ENCODE measurements at regions not wholly inside any gene's neighbourhood (a gene's known extent, or its start where the extent isn't known, plus 50 kb on each side); places are given as distances from the start of the nearest gene placed in this dataset.

- CTCF ChIA-PET = no interaction called here
- no peak overlapping the region for H3K27ac ChIP-seq (ENCODE audit: low read depth, low read length)
- no TSS peak for BruUV-seq (replicated peaks)
- no peaks in the 10 kb centered on the region for H3K36me3 ChIP-seq (ENCODE audit: control insufficient read depth in 1 of 2, insufficient read depth in 2 of 2, low read length in 2 of 2)
- H3K27me3 ChIP-seq (ENCODE audit: insufficient read depth, low read length) = no peaks in the 10 kb centered on the region
- no peak overlapping the region for H3K4me3 ChIP-seq (replicated peaks in 1 of 2; ENCODE audit: low read depth in 1 of 2, low read length in 2 of 2)
- no peak overlapping the region for H2AFZ ChIP-seq (ENCODE audit: low read depth, low read length, poor library complexity, severe bottlenecking)
- RAD21 ChIA-PET (ENCODE audit: low non-redundant PET in 1 of 2, low total read pairs in 2 of 2, uncharacterized antibody in 2 of 2, unreplicated experiment in 2 of 2) = no interaction called here
- intact Hi-C loops (cut with micrococcal nuclease) = no loop called here
- ATAC-seq (no peak), DNase-seq (ENCODE audit: low read depth, low spot score) (no peak)
- H3K4me1 ChIP-seq (ENCODE audit: control insufficient read depth in 1 of 2, insufficient read depth in 2 of 2, low read length in 2 of 2) = peaks cover under 1 to 4% of the 10 kb centered on the region in 2 experiments; a peak in 2 of 4 replicates
- H3K9me3 ChIP-seq (ENCODE audit: control insufficient read depth in 1 of 2, insufficient read depth in 1 of 2, low read depth in 1 of 2, low read length in 2 of 2) = no peaks in the 10 kb centered on the region
- POLR2A ChIA-PET = no interaction called here
- H3K4me2 ChIP-seq (ENCODE audit: low read length) = no peak overlapping the region
- no peaks in the 10 kb centered on the region for H3K79me2 ChIP-seq (ENCODE audit: insufficient read depth, low read length)
- H4K20me1 ChIP-seq (ENCODE audit: insufficient read depth) = no peaks in the 10 kb centered on the region
- H3K9me2 ChIP-seq (ENCODE audit: insufficient read depth) = no peaks in the 10 kb centered on the region
- TF ChIP-seq JUND (IDR thresholded peaks at IDR 0.05) = no peak
- H3K9ac ChIP-seq (ENCODE audit: low read length) = no peak overlapping the region
These were observed 171.4 kb downstream of the NDUFA12 start for GRCh38 chr12:94832105-94832504.

- no TSS peak for BruUV-seq (replicated peaks)
- no peak for DNase-seq (ENCODE audit: low read depth, low spot score)
- Histone ChIP-seq H3K9ac (ENCODE audit: low read length) (no peak overlapping the region), H3K27me3 (ENCODE audit: insufficient read depth, low read length) (no peaks in the 10 kb centered on the region), H3K4me3 (replicated peaks in 1 of 2; ENCODE audit: low read depth in 1 of 2, low read length in 2 of 2) (no peak overlapping the region), H3K4me2 (ENCODE audit: low read length) (no peak overlapping the region), H3K9me3 (ENCODE audit: control insufficient read depth in 1 of 2, insufficient read depth in 1 of 2, low read depth in 1 of 2, low read length in 2 of 2) (no peaks in the 10 kb centered on the region), H3K79me2 (ENCODE audit: insufficient read depth, low read length) (no peaks in the 10 kb centered on the region), H3K4me1 (ENCODE audit: control insufficient read depth in 1 of 2, insufficient read depth in 2 of 2, low read length in 2 of 2) (no peaks in the 10 kb centered on the region), H4K20me1 (ENCODE audit: insufficient read depth) (no peaks in the 10 kb centered on the region), H2AFZ (ENCODE audit: low read depth, low read length, poor library complexity, severe bottlenecking) (no peak overlapping the region), H3K36me3 (ENCODE audit: control insufficient read depth in 1 of 2, insufficient read depth in 2 of 2, low read length in 2 of 2) (no peaks in the 10 kb centered on the region), H3K9me2 (ENCODE audit: insufficient read depth) (no peaks in the 10 kb centered on the region), H3K27ac (ENCODE audit: low read depth, low read length) (no peak overlapping the region)
- TF ChIP-seq ZFX (IDR thresholded peaks at IDR 0.05) = no peak
- CTCF ChIA-PET = no interaction called here
- no peak for ATAC-seq
- intact Hi-C loops (cut with micrococcal nuclease) = no loop called here
- POLR2A ChIA-PET = no interaction called here
- RAD21 ChIA-PET (ENCODE audit: low non-redundant PET in 1 of 2, low total read pairs in 2 of 2, uncharacterized antibody in 2 of 2, unreplicated experiment in 2 of 2) = no interaction called here
These were observed 172.3 kb downstream of the NDUFA12 start for GRCh38 chr12:94831081-94831751.

GRCh38 chr12:94829552-94829951 is 173.9 kb downstream of the NDUFA12 start:
- no peaks in the 10 kb centered on the region for H3K36me3 ChIP-seq (ENCODE audit: control insufficient read depth in 1 of 2, insufficient read depth in 2 of 2, low read length in 2 of 2)
- no peak overlapping the region for H3K4me2 ChIP-seq (ENCODE audit: low read length)
- no peak overlapping the region for H3K9ac ChIP-seq (ENCODE audit: low read length)
- POLR2A ChIA-PET = no interaction called here
- ATAC-seq (no peak), DNase-seq (ENCODE audit: low read depth, low spot score) (no peak)
- H3K27me3 ChIP-seq (ENCODE audit: insufficient read depth, low read length) = no peaks in the 10 kb centered on the region
- no TSS peak for BruUV-seq (replicated peaks)
- H3K9me2 ChIP-seq (ENCODE audit: insufficient read depth) = no peaks in the 10 kb centered on the region
- no peak overlapping the region for H3K4me3 ChIP-seq (replicated peaks in 1 of 2; ENCODE audit: low read depth in 1 of 2, low read length in 2 of 2)
- no peak overlapping the region for H3K27ac ChIP-seq (ENCODE audit: low read depth, low read length)
- RAD21 ChIA-PET (ENCODE audit: low non-redundant PET in 1 of 2, low total read pairs in 2 of 2, uncharacterized antibody in 2 of 2, unreplicated experiment in 2 of 2) = no interaction called here
- H3K9me3 ChIP-seq (ENCODE audit: control insufficient read depth in 1 of 2, insufficient read depth in 1 of 2, low read depth in 1 of 2, low read length in 2 of 2) = no peaks in the 10 kb centered on the region
- intact Hi-C loops (cut with micrococcal nuclease) = no loop called here
- H2AFZ ChIP-seq (ENCODE audit: low read depth, low read length, poor library complexity, severe bottlenecking) = no peak overlapping the region
- CTCF ChIA-PET = no interaction called here
- no peaks in the 10 kb centered on the region for H3K79me2 ChIP-seq (ENCODE audit: insufficient read depth, low read length)
- H3K4me1 ChIP-seq (ENCODE audit: control insufficient read depth in 1 of 2, insufficient read depth in 2 of 2, low read length in 2 of 2) = no peaks in the 10 kb centered on the region
- no peaks in the 10 kb centered on the region for H4K20me1 ChIP-seq (ENCODE audit: insufficient read depth)
- TF ChIP-seq CBX3 (IDR thresholded peaks at IDR 0.05; ENCODE audit: low read depth) = no peak
- no peak for TF ChIP-seq ATF3 (IDR thresholded peaks at IDR 0.05)
- TF ChIP-seq SP1 (IDR thresholded peaks at IDR 0.05; ENCODE audit: low read depth) = no peak
- TF ChIP-seq ZFX (IDR thresholded peaks at IDR 0.05) = no peak
- no peak for TF ChIP-seq YY1 (IDR thresholded peaks at IDR 0.05; ENCODE audit: extremely low read depth, insufficient replicate concordance, low read depth, low read length)
- TF ChIP-seq FOSL1 (IDR thresholded peaks at IDR 0.05; ENCODE audit: low read depth) = no peak
- TF ChIP-seq EZH2phosphoT487 (IDR thresholded peaks at IDR 0.05; ENCODE audit: borderline replicate concordance) = no peak
- no peak for TF ChIP-seq ELF1 (IDR thresholded peaks at IDR 0.05; ENCODE audit: borderline replicate concordance, low read depth)
- no peak for TF ChIP-seq SIN3A (IDR thresholded peaks at IDR 0.05; ENCODE audit: low read depth)
- TF ChIP-seq TCF7L2 (IDR thresholded peaks at IDR 0.05; ENCODE audit: borderline replicate concordance, extremely low read depth, insufficient read depth, insufficient read length) = no peak
- TF ChIP-seq, protein P1, sequence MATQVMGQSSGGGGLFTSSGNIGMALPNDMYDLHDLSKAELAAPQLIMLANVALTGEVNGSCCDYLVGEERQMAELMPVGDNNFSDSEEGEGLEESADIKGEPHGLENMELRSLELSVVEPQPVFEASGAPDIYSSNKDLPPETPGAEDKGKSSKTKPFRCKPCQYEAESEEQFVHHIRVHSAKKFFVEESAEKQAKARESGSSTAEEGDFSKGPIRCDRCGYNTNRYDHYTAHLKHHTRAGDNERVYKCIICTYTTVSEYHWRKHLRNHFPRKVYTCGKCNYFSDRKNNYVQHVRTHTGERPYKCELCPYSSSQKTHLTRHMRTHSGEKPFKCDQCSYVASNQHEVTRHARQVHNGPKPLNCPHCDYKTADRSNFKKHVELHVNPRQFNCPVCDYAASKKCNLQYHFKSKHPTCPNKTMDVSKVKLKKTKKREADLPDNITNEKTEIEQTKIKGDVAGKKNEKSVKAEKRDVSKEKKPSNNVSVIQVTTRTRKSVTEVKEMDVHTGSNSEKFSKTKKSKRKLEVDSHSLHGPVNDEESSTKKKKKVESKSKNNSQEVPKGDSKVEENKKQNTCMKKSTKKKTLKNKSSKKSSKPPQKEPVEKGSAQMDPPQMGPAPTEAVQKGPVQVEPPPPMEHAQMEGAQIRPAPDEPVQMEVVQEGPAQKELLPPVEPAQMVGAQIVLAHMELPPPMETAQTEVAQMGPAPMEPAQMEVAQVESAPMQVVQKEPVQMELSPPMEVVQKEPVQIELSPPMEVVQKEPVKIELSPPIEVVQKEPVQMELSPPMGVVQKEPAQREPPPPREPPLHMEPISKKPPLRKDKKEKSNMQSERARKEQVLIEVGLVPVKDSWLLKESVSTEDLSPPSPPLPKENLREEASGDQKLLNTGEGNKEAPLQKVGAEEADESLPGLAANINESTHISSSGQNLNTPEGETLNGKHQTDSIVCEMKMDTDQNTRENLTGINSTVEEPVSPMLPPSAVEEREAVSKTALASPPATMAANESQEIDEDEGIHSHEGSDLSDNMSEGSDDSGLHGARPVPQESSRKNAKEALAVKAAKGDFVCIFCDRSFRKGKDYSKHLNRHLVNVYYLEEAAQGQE (IDR thresholded peaks at IDR 0.05; ENCODE audit: low read depth) = no peak

All from HCT116 (cell line).